Neuronal stem cell (in vitro differentiated cells): ENCODE measurements at regions not wholly inside any gene's neighbourhood (a gene's known extent, or its start where the extent isn't known, plus 50 kb on each side); places are given as distances from the start of the nearest gene placed in this dataset.

Experiments
- DNase-seq: peaks from one replicate; pipeline ENCODE4 v3.0.0-alpha.2; 2013; ENCODE audit warnings: low spot score
- H2AFZ ChIP-seq: one replicate; pipeline ENCODE4 v1.6.1; 2013; ENCODE audit warnings: mild to moderate bottlenecking, low read length, inconsistent platforms
- H2AK5ac ChIP-seq: 2 replicates; pipeline ENCODE4 v1.6.1; 2013; ENCODE audit warnings: low read depth, mild to moderate bottlenecking, inconsistent platforms, low read length, moderate library complexity, mixed read lengths
- H2BK120ac ChIP-seq: 2 replicates; pipeline ENCODE4 v1.6.1; 2013; ENCODE audit warnings: low read depth, mild to moderate bottlenecking, inconsistent platforms, low read length, moderate library complexity, mixed read lengths
- H2BK12ac ChIP-seq: one replicate; pipeline ENCODE4 v1.6.1; 2013; ENCODE audit warnings: low read length, inconsistent platforms
- H2BK15ac ChIP-seq: 2 replicates; pipeline ENCODE4 v1.6.1; 2013; ENCODE audit warnings: mild to moderate bottlenecking, low read length, inconsistent platforms, mixed read lengths
- H2BK5ac ChIP-seq: one replicate; pipeline ENCODE4 v1.6.1; 2013; ENCODE audit warnings: inconsistent platforms, mild to moderate bottlenecking, low read length, moderate library complexity
- H3K14ac ChIP-seq: one replicate; pipeline ENCODE4 v1.6.1; 2013; ENCODE audit warnings: low read length, inconsistent platforms
- H3K18ac ChIP-seq: 2 replicates; pipeline ENCODE4 v1.6.1; 2013; ENCODE audit warnings: low read length, inconsistent platforms
- H3K23ac ChIP-seq: 2 replicates; pipeline ENCODE4 v1.6.1; 2013; ENCODE audit warnings: low read depth, mild to moderate bottlenecking, mixed read lengths, low read length, inconsistent platforms; ENCODE audit not compliant: poor library complexity
- H3K27ac ChIP-seq: replicated peaks from 3 replicates; pipeline ENCODE4 v1.5.1; 2013; ENCODE audit warnings: low read length, inconsistent platforms
- H3K27me3 ChIP-seq, 3 experiments: 2 replicates each; pipeline ENCODE4 v1.6.1; 2013; ENCODE audit warnings: low read length in 3 of 3, mild to moderate bottlenecking in 2 of 3, inconsistent platforms in 1 of 3, low read depth in 1 of 3, mixed read lengths in 1 of 3, moderate library complexity in 1 of 3; ENCODE audit not compliant: control insufficient read depth in 3 of 3, insufficient read depth in 3 of 3
- H3K36me3 ChIP-seq, 2 donors: replicated peaks in 1 of 2; 2 replicates each; pipeline ENCODE4 v1.6.1; 2013; ENCODE audit warnings: low read length in 2 of 2; ENCODE audit not compliant: control insufficient read depth in 2 of 2, insufficient read depth in 2 of 2
- H3K4ac ChIP-seq: 2 replicates; pipeline ENCODE4 v1.6.1; 2013; ENCODE audit warnings: inconsistent platforms, mild to moderate bottlenecking, low read length, moderate library complexity
- H3K4me1 ChIP-seq, 2 donors: 1 replicate in 1 of 2; 2 replicates in 1 of 2; pipeline ENCODE4 v1.6.1; 2013; ENCODE audit warnings: low read length in 2 of 2, low read depth in 1 of 2; ENCODE audit not compliant: control insufficient read depth in 2 of 2, insufficient read depth in 1 of 2
- H3K4me2 ChIP-seq: one replicate; pipeline ENCODE4 v1.6.1; 2013; ENCODE audit warnings: mild to moderate bottlenecking, low read length, inconsistent platforms; ENCODE audit not compliant: insufficient read depth, poor library complexity, severe bottlenecking
- H3K4me3 ChIP-seq, 2 donors: 2 replicates each; pipeline ENCODE4 v1.5.1; 2013; ENCODE audit warnings: low read length in 2 of 2, mild to moderate bottlenecking in 2 of 2, inconsistent platforms in 1 of 2, moderate library complexity in 1 of 2
- H3K79me1 ChIP-seq: one replicate; pipeline ENCODE4 v1.6.1; 2013; ENCODE audit warnings: low read depth, mild to moderate bottlenecking, inconsistent platforms, low read length, moderate library complexity
- H3K9ac ChIP-seq: one replicate; pipeline ENCODE4 v1.6.1; 2013; ENCODE audit warnings: mild to moderate bottlenecking, low read depth, low read length, inconsistent platforms; ENCODE audit not compliant: poor library complexity
- H3K9me3 ChIP-seq, 2 donors: replicated peaks in 1 of 2; 2 replicates each; pipeline versions ENCODE3 to v1.6.1; 2013; ENCODE audit warnings: low read length in 2 of 2, mild to moderate bottlenecking in 2 of 2, inconsistent platforms in 1 of 2, low read depth in 1 of 2, mixed read lengths in 1 of 2, moderate library complexity in 1 of 2; ENCODE audit not compliant: control insufficient read depth in 2 of 2, insufficient read depth in 1 of 2
- H4K8ac ChIP-seq: one replicate; pipeline ENCODE4 v1.6.1; 2013; ENCODE audit warnings: low read depth, mild to moderate bottlenecking, inconsistent platforms, low read length, moderate library complexity
- H4K91ac ChIP-seq: one replicate; pipeline ENCODE4 v1.6.1; 2013; ENCODE audit warnings: low read length, low read depth, mild to moderate bottlenecking, inconsistent platforms; ENCODE audit not compliant: poor library complexity
- WGBS, 2 donors: extraction: QIAGEN DNeasy Blood & Tissue Kit; methylation state at CpG; one replicate each; pipeline ENCODE4 v1.1.7; 2013; ENCODE audit warnings: missing lambda C conversion rate in 2 of 2, mixed read lengths in 1 of 2; ENCODE audit not compliant: insufficient read length in 2 of 2, insufficient replicate concordance in 1 of 2; ENCODE audit errors: extremely low coverage in 2 of 2; 5-methylcytosine and 5-hydroxymethylcytosine counted together

- Histone ChIP-seq H3K18ac (no peak overlapping the region), H2BK12ac (no peak overlapping the region), H3K27ac (no peak overlapping the region), H2BK120ac (no peak overlapping the region), H3K4me3 (no peak overlapping the region), H3K9ac (no peak overlapping the region), H3K4me1 (no peaks in the 10 kb centered on the region), H3K27me3 (no peaks in the 10 kb centered on the region), H3K9me3 (no peaks in the 10 kb centered on the region), H3K4ac (no peak overlapping the region), H3K79me1 (no peaks in the 10 kb centered on the region), H3K4me2 (no peak overlapping the region), H4K8ac (no peak overlapping the region), H2BK5ac (no peak overlapping the region), H3K14ac (no peak overlapping the region), H2AFZ (no peak overlapping the region), H3K36me3 (no peaks in the 10 kb centered on the region), H2AK5ac (no peak overlapping the region), H3K23ac (no peak overlapping the region), H2BK15ac (no peak overlapping the region), H4K91ac (no peak overlapping the region)
- no CpG with 5 or more reads among the region's 1 CpG for WGBS, 2 donors
- DNase-seq, result no peak
Measured at GRCh38 chr4:81343046-81343445, 128.0 kb upstream of the PRKG2 start.

GRCh38 chr4:81337211-81337610, 122.2 kb upstream of the PRKG2 start:
- Histone ChIP-seq H3K79me1 (no peaks in the 10 kb centered on the region), H2AFZ (no peak overlapping the region), H4K8ac (no peak overlapping the region), H3K4ac (no peak overlapping the region), H3K14ac (no peak overlapping the region), H2BK5ac (no peak overlapping the region), H2BK120ac (no peak overlapping the region), H4K91ac (no peak overlapping the region), H2BK12ac (no peak overlapping the region), H3K18ac (no peak overlapping the region), H3K4me3 (no peak overlapping the region), H2BK15ac (no peak overlapping the region), H3K4me1 (no peaks in the 10 kb centered on the region), H3K27ac (no peak overlapping the region), H3K23ac (no peak overlapping the region), H3K9me3 (no peaks in the 10 kb centered on the region), H3K9ac (no peak overlapping the region), H3K27me3 (no peaks in the 10 kb centered on the region), H3K36me3 (no peaks in the 10 kb centered on the region), H2AK5ac (no peak overlapping the region), H3K4me2 (no peak overlapping the region)
- DNase-seq, result no peak
- no CpG with 5 or more reads among the region's 1 CpG for WGBS, 2 donors

- no peak overlapping the region for H3K23ac ChIP-seq
- H3K14ac ChIP-seq, result no peak overlapping the region
- no peak overlapping the region for H4K91ac ChIP-seq
- H2BK12ac ChIP-seq, result no peak overlapping the region
- no peak overlapping the region for H3K4me3 ChIP-seq
- no peak overlapping the region for H3K27ac ChIP-seq
- no peak overlapping the region for H2BK120ac ChIP-seq
- H2BK15ac ChIP-seq, result no peak overlapping the region
- H2AK5ac ChIP-seq, result no peak overlapping the region
- no CpG with 5 or more reads among the region's 5 CpGs for WGBS, 2 donors
- no peaks in the 10 kb centered on the region for H3K79me1 ChIP-seq
- no peak overlapping the region for H3K4ac ChIP-seq
- H3K9ac ChIP-seq, result no peak overlapping the region
- no peaks in the 10 kb centered on the region for H3K27me3 ChIP-seq
- H3K4me1 ChIP-seq, result no peaks in the 10 kb centered on the region
- no peak overlapping the region for H2BK5ac ChIP-seq
- no peak overlapping the region for H4K8ac ChIP-seq
- H2AFZ ChIP-seq, result no peak overlapping the region
- H3K36me3 ChIP-seq, result no peaks in the 10 kb centered on the region
- H3K9me3 ChIP-seq, result no peaks in the 10 kb centered on the region
- no peak for DNase-seq
- no peak overlapping the region for H3K4me2 ChIP-seq
- H3K18ac ChIP-seq, result no peak overlapping the region
Measured at GRCh38 chr4:81335122-81335912, 120.3 kb upstream of the PRKG2 start.

GRCh38 chr4:81330018-81330417, 115.0 kb upstream of the PRKG2 start:
- H3K4me2 ChIP-seq, result no peak overlapping the region
- H2BK5ac ChIP-seq, result no peak overlapping the region
- no peaks in the 10 kb centered on the region for H3K4me1 ChIP-seq
- H3K9ac ChIP-seq, result no peak overlapping the region
- no peaks in the 10 kb centered on the region for H3K27me3 ChIP-seq
- H3K36me3 ChIP-seq, result no peaks in the 10 kb centered on the region
- no peak overlapping the region for H3K14ac ChIP-seq
- no peaks in the 10 kb centered on the region for H3K79me1 ChIP-seq
- no peak overlapping the region for H2AFZ ChIP-seq
- H4K91ac ChIP-seq, result no peak overlapping the region
- H2BK12ac ChIP-seq, result no peak overlapping the region
- no peak overlapping the region for H4K8ac ChIP-seq
- H2BK120ac ChIP-seq, result no peak overlapping the region
- H3K18ac ChIP-seq, result no peak overlapping the region
- no peaks in the 10 kb centered on the region for H3K9me3 ChIP-seq
- no peak overlapping the region for H3K4me3 ChIP-seq
- no peak overlapping the region for H3K23ac ChIP-seq
- no peak overlapping the region for H3K4ac ChIP-seq
- no peak overlapping the region for H2AK5ac ChIP-seq
- WGBS, 2 donors, result no CpG with 5 or more reads among the region's 1 CpG
- H2BK15ac ChIP-seq, result no peak overlapping the region
- no peak overlapping the region for H3K27ac ChIP-seq
- DNase-seq, result no peak
